Left ventricle myocardium superior (tissue), 1 donor: ENCODE measurements at regions not wholly inside any gene's neighbourhood (a gene's known extent, or its start where the extent isn't known, plus 50 kb on each side); places are given as distances from the start of the nearest gene placed in this dataset.

Experiments
- ATAC-seq: fragments of 200-7000 bp; cut with Tn5 transposase; one replicate; pipeline ENCODE4 v1.9.1; 2020; ENCODE audit warnings: mild to moderate bottlenecking, moderate library complexity
- DNase-seq: peaks from one replicate; pipeline ENCODE4 v3.0.0-alpha.2; 2020
- intact Hi-C: fragments of 100-400 bp; cut with micrococcal nuclease; formaldehyde crosslinking; loops from one replicate; pipeline ENCODE4 v1.11.0; 2022
- donor health status: DM: no; HTN: yes; CAD: no; lungs with severe emphysema.

- no peak for ATAC-seq
Observed at GRCh38 chr4:83658806-83659205, 122.9 kb downstream of the GPAT3 start.

GRCh38 chr4:83657336-83657735 is 121.4 kb downstream of the GPAT3 start:
- intact Hi-C loops, result no loop called here
- no peak for ATAC-seq
- no peak for DNase-seq

More at GRCh38 chr4:83658806-83659205, 122.9 kb downstream of the GPAT3 start:
- DNase-seq, result no peak
- intact Hi-C loops, result no loop called here
